ENCODE measurements at regions not wholly inside any gene's neighbourhood (a gene's known extent, or its start where the extent isn't known, plus 50 kb on each side); places are given as distances from the start of the nearest gene placed in this dataset.

DNA sequence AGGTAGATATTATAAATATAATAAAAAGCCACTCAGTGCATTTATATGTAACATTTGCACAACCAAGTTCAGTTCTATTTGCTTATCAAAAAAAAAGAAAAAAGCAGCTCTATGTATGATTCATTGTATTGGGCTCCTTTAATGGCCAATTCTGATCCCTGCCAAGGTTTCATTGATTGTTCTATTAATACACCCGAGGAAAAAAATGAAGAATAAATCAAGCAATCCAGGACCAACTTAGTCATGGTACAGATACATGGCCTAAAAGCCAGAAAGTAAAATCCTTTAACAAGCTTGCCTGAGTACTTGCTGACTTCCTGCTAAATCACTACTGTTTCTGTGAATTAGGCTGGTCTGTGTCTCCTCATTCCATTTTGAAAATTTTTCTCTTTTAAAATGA, 77.6 kb upstream of the PCDH7 start:
- TF ChIP-seq EZH2 (IDR thresholded peaks at IDR 0.05; ENCODE audit: insufficient read depth, poor library complexity, severe bottlenecking) (no peak), EZH2phosphoT487 (IDR thresholded peaks at IDR 0.05; ENCODE audit: insufficient read depth, low read depth) (no peak)
